HG02884 (cell line): ENCODE measurements at regions not wholly inside any gene's neighbourhood (a gene's known extent, or its start where the extent isn't known, plus 50 kb on each side); places are given as distances from the start of the nearest gene placed in this dataset.

Source experiments
- ATAC-seq: cut with Tn5 transposase; IDR thresholded peaks from one replicate; pipeline ENCODE4 v1.9.1; 2021; ENCODE audit warnings: mild to moderate bottlenecking, moderate library complexity; ENCODE audit not compliant: unreplicated experiment

GRCh38 chr3:143206955-143207337, 87.4 kb downstream of the CHST2 start:
- peak; percentile 39 for ATAC-seq

- ATAC-seq = peak; percentile 91
Observed at GRCh38 chr3:143207338-143207961, 87.9 kb downstream of the CHST2 start.

GRCh38 chr3:143208976-143209714, 89.6 kb downstream of the CHST2 start:
- no peak for ATAC-seq

- ATAC-seq = no peak
Observed at GRCh38 chr3:143209715-143210059, 90.1 kb downstream of the CHST2 start.

- ATAC-seq = no peak
Observed at GRCh38 chr3:143210141-143210540, 90.6 kb downstream of the CHST2 start.

GRCh38 chr3:143215059-143215458, 95.5 kb downstream of the CHST2 start:
- no peak for ATAC-seq
